GM18907 (cell line): ENCODE measurements at regions not wholly inside any gene's neighbourhood (a gene's known extent, or its start where the extent isn't known, plus 50 kb on each side); places are given as distances from the start of the nearest gene placed in this dataset.

Experiments used
- ATAC-seq: cut with Tn5 transposase; IDR thresholded peaks from one replicate; pipeline ENCODE4 v1.9.1; 2021; ENCODE audit warnings: mild to moderate bottlenecking, moderate library complexity; ENCODE audit not compliant: unreplicated experiment

GRCh38 chr13:29664591-29664990 lies 69.1 kb upstream of the SLC7A1 start:
- no peak for ATAC-seq

DNA sequence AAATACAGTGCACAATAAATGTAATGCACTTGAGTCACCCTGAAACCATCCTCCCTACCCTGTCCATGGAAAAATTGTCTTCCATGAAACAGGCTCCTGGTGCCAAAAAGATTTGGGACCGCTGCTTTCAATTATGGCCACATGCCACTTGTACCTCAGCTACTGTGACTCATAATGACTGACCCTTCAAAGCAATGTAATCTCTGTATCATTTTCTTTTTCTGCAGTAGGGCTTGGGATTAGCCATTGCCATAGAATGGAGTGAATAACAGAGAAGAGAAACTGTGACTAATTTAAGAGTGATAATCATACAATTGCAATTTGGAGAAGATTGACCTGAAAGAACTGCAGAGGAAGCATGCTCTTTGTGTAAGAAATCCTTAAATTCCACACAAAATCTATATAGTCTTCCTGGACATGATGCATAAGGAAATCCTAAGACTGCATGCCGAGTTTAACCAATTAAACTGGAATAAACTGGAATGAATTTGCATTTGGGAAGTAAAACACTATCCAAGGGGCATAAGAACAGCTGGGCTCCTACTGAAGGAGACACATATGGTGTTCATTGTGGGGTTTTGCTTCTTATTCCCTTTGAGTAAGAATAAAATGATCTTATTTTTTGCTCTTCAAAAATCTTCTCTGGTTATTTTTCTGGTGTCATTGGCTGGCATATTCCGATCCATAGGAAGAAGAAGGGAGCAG lies 59.5 kb upstream of the SLC7A1 start:
- ATAC-seq, result no peak

DNA sequence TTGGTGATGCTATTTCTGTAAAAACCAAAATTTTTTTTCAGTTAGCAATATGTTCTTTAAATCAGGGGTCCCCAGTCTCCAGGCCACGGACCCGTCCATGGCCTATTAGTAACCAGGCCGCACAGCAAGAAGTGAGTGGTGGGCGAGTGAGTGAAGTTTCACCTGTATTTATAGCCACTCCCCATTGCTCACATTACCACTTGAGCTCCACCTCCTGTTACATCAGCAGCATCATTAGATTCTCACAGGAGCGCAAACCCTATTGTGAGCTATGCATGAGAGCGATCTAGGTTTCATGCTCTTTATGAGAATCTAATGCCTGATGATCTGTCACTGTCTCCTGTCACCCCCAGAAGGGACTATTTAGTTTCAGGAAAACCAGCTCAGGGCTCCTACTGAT lies 58.9 kb upstream of the SLC7A1 start:
- no peak for ATAC-seq

DNA sequence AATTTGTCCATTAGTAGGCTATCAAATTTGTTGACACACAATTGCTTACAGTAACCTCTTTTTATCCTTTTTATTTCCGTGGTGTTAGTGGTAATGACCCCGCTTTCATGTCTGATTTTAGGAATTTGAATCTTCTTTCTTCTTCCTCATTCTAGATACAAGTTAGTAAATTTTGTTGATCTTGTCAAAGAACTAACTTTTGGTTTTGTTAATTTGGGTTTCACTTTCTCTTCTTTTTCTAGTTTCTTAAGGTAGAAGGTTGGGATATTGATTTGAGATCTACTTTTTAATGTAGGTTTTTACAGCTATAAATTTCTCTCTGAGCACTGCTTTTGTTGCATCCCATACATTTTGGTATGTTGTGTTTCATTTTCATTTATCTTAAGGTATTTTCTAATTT lies 53.3 kb upstream of the SLC7A1 start:
- ATAC-seq, result no peak
